ENCODE measurements at regions not wholly inside any gene's neighbourhood (a gene's known extent, or its start where the extent isn't known, plus 50 kb on each side); places are given as distances from the start of the nearest gene placed in this dataset.
"Not testable (repeated sequence)": the region's sequence is repeated elsewhere in the genome, so short reads cannot be mapped to it uniquely, and the experiment has no call there.

DNA sequence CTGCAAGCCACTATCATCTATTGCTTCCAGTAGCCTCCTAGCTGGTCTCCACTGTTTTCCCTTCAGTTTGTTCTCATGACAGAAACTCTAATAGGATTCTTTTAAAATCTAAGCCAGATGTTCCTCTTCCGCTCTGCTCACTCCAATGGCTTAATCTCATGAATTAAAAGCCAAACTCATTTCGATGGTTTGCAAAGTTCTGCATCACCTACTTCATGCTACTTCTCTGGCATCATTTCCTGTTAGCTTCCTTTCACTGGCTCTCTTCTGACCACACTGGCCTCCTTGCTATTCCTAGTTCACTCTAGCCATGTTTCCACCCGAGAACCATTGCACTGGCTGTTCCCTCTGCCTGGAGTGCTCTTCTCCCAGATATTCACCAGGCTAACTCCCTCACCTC lies 102.0 kb upstream of the LSM6 start:
- DNase-seq (ENCODE audit: low read depth in 3 of 3) = no peak

DNA sequence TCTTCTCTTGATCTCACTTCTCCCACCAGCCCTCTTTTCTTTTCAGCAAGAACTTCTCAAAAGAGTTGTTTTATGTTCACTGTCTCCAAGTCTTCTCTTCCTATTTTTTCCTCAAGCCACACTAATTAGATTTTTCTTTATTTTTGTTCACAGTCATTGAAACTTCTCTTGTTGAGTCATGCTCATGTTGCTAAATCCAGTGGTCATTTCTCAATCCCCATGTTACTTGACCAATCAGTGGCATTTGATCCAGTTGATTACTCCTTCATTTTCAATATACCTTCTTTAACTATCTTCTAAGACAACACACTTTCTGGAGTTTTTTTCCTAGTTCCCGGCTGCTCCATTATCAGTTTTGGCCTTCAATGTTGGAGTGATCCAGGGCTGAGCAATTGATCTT lies 103.1 kb upstream of the LSM6 start:
- DNase-seq (ENCODE audit: low read depth in 3 of 3) = no peak

DNA sequence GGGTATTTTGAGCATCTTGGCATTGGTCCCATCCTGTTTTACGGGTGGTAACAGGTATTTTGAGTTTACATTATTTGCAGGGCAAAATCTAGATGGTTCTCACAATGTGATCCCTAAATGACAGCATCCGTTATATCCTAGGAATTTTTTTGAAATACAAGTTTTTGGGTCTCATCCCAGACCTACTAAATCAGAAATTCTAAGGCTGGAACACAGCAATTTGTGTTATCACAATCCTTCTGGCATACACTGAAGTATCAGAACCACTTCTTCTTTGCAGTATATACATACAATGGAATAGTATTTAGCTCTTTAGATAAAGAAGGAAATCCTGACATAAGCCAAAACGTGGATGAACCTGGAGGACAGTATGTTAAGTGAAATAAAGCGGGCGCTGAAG lies 104.1 kb upstream of the LSM6 start:
- DNase-seq (ENCODE audit: low read depth in 3 of 3) = no peak

DNA sequence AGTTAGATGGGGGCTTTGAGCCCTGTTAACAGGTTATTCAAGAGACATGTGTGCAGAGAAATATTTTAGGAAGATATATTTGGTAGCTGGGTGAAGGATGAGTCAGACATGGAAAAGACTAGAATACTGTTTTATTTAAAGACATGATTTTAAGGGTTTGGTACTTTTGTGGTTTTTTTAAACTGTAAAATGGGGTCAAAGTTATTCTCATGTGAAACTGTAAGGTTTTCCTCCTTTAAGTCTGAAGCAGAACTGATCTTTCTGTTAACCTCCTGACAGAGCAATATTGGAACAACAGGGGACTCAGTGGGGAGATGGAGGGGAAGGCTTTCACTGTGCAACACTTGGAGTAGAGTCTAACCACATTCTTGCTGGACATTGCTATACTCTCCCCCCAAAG lies 112.4 kb upstream of the LSM6 start:
- no peak for DNase-seq (ENCODE audit: low read depth in 3 of 3)

DNA sequence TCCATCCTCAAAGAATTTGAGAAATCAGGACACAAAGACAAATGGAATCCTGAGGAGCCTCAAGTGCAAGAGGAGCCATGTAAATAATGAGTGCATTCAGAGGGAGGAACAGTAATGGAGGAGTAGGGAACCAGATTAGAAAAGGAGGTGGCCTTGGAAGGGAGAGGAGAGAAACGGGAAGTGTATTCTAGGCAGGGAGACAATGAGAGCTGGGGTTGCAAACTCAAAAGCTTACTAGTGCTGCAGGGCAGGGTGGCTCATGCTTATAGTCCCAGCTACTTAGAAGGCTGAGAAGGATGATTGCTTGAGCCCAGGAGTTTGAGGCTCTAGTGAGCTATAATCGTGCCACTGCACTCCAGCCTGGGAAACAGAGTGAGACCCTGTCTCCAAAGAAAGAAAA lies 113.2 kb upstream of the LSM6 start:
- DNase-seq (ENCODE audit: low read depth in 3 of 3) = no peak

DNA sequence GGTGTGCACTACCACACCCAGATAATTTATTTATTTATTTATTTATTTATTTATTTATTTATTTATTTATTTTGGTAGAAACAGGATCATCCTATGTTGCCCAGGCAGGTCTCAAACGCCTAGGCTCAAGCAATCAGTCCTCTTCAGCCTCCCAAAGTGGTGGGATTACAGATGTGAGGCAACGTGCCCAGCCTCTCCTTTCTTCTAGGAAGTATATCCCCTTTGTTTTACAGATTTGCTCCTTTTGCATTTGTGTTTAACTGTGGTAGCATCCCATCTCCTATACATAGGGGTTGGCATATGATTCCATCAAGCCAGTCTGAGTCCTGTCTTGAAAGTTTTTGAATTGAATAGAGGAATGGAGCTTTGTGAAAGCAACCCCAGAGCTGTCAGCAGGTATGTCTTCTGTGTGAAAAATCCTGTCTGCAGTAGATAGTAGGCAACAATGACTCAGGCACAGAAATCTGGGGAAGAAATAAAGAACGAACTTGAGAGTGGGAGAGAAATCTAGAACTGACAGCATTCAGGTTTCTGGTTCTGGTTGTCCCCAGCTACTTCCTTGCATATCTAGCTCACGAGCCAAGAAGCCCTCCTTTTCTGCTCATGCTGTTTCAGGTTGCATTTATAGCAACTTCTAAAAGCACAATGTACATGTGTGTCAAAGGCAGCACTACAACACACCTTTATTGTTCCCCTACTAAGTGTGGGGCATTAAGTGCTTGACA lies 113.7 kb upstream of the LSM6 start:
- no peak for DNase-seq (ENCODE audit: low read depth in 3 of 3)

DNA sequence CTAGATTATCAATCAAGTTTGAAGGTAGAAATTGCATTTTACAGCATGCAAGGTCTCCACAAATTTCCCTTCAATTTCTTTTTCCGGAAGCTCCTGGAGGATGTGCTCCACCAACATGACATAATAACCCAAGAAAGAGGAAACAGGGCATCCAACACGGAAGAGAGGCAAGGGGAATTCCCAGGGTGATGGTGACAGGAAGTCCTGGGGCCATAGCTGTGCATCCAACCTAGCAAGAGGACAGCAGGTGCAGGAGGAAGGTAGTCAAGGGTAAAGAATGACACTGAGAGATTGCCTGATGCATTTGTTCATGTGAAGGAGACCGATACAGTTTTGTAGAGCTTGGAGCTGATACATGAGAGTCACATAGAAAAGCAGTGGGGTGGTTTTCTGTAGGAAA lies 115.7 kb upstream of the LSM6 start:
- DNase-seq (ENCODE audit: low read depth in 3 of 3) = no peak

DNA sequence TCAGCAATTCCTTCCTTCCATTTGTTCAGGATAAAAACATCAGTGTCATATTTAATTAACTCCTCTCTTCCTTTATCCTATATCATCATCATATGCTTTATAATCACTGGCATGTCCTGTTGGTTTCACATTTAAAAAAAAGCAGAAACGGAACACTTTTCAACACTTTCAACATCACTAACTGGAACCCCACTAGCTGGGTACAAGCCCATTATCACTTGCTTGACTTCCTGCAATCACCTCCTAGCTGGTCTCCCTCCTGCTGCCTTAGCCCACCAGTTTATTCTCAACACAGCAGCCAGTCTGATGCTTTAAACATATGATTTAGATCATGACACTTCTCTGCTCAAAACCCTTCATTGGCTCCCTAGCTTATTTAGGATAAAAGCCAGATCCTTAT lies 116.4 kb upstream of the LSM6 start:
- DNase-seq (ENCODE audit: low read depth in 3 of 3) = no peak

DNA sequence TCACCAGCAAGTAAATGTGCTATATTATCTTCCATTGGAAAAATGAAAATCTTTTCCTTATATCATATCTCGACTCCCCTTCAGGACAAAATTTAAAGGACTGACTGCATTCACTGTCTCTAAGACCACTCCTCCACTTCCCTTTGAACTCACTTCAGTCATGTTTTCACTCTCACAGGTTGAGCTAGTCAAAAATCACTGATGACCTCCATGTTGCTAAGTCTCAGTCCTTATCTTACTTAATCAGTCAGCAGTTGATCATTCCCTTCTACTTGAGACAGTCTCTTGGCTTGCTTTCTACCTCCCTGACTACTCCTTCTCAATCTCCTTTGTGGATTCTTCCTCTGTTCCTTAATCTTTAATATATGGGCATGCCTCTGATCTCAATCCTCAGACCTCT lies 117.0 kb upstream of the LSM6 start:
- DNase-seq (ENCODE audit: low read depth in 3 of 3) = no peak

DNA sequence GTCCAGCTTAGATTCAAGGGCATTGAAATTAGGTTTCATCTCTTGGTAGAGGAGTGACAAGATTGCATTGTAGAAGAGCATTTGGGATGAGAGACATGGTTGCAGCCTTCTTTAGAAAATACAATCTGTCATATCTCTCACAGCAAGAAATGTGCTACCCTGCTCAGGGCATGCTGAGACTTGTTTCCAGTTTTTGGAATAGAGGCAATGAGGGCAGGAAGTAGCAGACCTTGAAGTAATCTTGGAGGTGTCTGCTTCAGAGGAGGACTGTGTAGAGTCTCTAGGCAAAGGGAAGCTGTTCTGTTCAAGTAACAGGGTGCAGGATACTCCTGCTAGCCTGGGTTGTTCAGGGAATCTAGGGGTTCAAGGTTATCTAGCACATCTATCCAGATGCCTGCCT lies 116.1 kb upstream of the ZNF827 start:
- no peak for DNase-seq (ENCODE audit: low read depth in 3 of 3)

DNA sequence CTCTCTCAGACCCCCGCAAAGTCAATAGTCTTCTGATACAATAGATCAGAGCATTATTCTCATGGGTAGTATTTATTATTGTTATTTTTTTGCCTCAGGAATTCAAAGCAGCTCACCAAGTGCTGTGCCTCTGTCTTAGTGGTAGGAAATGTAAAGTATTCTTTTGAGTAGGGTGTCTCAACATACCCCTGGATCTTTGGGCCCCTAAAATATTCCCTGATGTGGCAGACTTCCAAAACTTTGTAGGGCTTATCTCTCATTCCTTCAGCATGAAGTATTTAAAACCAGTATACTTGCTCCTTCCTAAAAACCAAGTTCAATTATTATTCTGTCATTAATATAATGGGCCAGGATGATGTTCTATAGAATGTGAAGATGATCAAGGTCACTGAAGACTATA lies 115.3 kb upstream of the ZNF827 start:
- DNase-seq (ENCODE audit: low read depth in 3 of 3) = no peak

DNA sequence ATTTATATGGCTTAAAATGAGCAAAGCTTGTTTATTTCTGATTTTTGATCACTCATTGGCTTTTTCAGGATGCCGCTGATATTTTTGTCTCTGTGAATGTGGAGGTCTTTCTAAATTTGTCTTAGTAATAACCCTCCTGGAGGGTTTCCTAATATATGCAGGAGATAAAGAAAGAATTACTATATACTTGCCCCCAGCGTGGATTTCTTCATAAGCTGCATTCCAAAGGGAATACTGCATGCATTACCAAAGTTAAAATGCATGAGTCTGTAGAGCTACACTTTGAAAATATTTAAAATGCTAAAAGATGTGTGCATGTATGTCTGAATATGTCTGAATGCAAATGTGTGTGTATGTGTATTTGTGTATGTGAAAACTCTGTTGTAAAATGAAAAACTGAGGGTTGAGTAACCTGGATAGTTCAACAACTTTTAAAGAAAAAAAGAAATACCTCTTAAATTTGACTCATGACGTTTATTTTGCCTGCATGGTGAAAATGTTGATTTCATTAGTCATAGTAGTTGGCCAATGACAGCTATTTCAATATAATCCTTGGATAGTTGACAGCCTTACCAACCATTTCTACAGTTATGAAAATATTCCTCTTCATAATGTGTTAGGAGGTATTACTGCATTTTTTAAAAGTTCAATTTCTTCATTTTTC lies 113.2 kb upstream of the ZNF827 start:
- no peak for DNase-seq (ENCODE audit: low read depth in 3 of 3)

DNA sequence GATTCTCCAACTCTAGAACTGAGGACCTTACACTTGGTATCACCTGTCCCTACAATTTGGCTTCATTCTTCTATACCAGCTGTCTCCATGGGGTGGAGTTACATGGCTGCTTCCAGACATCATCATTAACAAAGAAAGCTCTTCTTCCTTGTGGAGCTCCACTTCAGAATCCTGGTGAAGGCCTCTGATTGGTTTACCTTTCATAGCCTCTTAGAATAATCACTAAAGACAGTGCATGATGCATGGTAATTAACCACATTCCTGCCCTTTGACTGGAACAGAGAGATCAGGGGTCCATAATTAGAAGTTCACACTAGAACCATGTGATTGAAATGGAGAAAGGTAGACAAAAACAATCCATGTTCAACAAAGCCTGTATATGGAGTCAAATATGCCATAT lies 112.6 kb upstream of the ZNF827 start:
- DNase-seq (ENCODE audit: low read depth in 3 of 3) = no peak

DNA sequence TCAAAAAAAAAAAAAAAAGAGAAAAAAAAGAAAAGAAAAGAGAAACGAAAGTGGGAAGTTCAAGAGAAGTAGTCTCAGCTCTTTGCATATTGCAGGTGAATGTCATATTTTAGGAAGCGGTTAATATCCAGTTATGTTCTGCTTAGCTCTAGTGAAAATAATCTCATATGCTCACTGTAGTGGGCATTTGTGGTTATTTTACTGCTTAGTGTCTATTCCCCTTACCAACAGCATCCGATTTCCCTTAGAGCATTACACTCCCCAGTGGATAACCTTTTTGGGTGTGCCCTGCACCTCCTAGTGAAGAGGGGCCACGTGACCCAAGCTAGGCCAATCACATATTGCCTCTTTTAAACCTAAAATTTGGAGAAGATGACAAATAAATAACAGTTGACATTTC lies 111.2 kb upstream of the ZNF827 start:
- DNase-seq (ENCODE audit: low read depth in 3 of 3) = no peak

DNA sequence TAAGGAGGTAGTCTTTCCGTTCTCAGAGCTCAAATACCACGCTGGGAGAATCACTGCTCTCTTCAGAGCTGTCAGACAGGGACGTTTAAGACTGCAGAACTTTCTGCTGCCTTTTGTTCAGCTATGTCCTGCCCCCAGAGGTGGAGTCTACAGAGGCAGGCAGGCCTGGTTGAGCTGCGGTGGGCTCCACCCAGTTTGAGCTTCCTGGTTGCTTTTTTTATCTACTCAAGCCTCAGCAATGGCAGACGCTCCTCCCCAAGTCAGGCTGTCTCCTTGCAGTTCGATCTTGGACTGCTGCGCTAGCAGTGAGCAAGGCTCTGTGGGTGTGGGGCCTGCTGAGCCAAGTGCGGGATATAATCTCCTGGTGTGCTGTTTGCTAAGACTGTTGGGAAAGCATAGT lies 109.1 kb upstream of the ZNF827 start:
- DNase-seq (ENCODE audit: low read depth in 3 of 3) = not testable (repeated sequence)

DNA sequence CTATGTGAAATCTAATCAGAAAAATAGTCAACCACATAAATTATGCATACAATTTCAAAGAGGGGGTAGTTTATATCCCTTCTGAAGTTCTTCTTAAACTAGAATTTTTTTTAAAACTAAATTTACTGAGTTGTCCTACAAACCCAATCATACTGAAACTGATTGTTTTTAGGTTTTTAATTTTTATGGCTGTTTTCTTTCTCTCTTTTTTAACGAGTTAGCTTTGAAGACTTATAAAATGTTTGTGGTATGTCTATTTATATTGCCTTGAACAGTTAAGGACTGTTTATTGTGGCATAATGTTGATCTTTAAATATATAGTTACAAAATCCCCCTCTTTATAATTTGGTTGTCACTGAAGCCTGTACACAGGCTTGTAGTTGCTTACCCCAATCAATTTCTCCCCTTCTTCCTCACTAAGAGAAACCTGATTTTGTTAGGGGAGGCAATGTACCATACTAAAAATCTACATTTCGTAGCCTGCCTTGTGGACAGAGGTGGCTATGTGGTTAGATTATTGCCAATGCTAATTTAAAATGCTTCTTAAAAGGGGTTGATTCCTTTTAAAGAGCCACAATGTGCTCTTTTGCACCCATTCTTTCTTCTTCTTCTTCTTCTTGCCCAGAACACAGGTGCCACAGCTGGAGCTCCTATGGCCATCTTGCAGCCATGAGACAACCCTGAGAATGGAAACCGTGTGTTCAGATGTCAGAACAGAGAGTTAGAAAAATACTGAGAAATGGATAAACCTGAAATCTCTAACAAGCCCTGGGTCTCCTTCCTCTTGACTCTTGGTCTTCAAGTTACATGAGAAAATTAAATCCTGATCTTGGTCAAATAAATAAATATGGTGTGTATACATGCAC lies 102.7 kb upstream of the ZNF827 start:
- DNase-seq (ENCODE audit: low read depth in 3 of 3) = no peak

DNA sequence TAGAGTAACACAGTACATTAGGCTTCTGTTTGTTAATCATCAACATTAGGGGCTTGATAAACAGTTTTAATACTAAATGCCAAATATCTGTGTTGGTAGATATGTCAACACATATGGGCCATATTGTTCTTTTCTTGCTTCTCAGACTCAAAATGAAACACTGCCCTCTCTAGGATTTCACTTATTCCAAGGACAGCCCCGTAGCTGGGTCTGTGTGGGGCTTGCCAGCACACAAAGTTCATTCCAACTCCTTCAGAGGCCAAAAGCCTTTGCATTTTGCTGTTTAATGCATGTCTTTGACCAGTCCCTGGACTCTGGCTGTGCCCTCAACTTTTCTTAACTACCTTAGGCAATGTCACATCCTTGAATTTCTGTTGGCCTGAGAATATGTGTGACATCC lies 102.0 kb upstream of the ZNF827 start:
- no peak for DNase-seq (ENCODE audit: low read depth in 3 of 3)

DNA sequence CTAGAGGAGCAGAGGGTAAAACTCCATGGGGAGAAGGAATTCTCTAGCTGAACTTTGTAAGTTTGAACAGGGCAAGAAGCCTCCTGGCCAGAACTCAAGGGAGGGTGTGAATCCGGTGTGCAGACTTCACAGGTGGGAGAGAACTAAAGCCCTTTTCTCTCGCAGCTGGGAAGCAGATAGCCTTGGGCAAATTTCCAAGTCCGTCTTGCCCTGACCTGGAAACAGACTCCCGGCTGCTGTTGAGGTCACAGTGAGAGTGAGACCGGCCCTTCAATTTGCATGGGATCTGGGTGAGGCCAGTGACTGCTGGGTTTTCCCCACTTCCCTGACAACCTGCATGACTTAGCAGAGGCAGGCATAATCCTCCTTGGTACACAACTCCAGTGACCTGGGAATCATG lies 94.5 kb upstream of the ZNF827 start:
- no peak for DNase-seq (ENCODE audit: low read depth in 3 of 3)

DNA sequence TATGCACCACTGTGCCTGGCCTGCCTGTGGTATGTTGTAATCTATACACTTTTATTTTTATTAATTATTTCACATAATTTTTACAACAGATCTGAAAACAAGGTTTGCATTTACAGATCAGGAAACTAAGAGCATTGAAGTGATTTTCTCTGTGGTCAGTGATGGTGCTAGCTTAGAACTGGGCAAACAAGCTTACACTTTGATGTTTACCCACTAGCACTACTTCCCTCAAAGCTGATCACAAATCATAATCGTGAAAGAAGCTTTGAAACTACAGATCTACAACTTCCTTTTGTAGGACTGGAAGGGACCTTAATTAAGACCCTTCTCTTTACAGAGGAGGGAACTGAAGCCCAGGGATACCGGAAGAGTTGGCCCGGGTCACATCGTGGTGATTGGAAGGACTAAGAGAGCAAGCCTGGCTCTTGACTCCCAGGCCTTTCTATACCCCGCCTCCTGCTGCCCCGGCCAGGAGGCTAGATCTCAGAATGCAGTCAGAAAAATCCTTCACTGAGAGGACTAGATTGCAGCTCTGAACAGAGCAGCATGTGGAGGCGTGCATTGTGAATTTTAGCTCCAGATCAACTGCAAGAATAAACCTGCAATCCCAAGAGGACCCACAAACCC lies 93.7 kb upstream of the ZNF827 start:
- no peak for DNase-seq (ENCODE audit: low read depth in 3 of 3)

DNA sequence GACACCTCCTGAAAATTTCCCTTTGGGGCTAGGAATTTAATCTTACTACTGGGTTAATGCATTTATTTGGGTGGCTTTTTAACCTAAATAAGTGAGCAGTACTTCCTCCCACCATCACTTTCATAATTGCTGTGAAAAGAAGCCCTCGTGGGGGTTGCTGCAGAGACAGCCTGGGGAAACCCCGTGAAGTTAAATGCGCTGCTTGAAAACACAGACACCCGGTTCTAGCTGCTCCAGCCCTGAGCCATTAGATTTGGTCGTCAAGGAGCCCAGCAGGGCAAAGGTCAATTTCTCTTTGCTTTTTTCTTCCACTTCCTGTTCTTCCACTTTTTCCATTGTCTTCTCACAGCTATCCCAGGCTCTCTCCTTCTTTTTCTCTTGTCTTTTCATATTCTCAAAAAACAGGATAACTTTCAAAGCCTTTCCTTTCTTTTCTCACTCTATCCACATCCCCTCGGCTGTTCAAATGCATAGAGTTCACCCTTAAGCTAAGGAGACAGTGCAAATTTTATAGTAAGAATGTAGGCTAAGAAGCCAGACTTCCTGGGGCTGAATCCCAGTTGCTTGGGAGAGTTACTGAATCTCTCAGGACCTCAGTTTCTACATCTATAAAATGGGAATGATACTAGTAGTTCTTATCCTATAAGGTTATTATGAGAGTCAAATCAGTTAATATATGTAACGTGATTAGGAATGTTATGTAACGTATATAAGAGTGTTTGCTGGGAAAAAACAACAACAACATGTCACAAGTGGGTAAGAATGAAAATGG lies 91.5 kb upstream of the ZNF827 start:
- no peak for DNase-seq (ENCODE audit: low read depth in 3 of 3)

DNA sequence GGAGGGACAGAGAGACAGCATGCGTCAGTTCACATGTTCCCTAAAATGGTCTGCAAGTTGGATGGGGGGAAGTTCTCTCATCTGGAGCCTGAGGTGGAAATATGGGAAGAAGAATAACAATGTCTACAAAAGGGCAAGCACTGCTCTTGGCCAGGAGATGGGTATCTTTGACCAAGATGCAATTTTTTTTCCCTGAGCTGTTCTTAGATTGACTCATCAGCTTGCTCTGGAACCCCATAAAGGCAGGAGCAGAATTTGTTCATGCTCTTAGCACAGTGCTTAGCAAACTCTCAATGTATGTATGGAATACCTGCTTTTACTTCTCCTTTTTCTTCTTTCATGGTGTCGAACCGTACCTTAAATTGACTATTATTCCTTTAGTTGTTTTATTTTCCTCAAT lies 90.5 kb upstream of the ZNF827 start:
- no peak for DNase-seq (ENCODE audit: low read depth in 3 of 3)

DNA sequence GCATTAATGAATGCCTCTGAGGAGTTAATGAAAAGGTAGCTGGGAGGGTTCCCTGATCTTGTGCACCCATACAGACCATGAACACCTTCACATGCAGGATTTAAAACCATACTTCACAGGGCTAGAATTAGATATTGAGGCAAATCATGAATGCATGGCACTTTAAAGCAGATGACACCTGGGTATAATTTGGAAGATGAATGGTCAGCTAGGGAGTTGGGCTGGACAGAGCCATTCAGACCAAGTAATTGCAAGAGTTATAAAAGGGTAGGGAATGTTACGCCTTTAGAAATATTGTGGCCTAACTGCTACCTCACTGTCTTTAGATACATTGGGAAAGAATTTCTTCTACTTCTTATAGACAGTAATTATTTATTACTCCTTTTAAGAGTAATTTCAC lies 89.1 kb upstream of the ZNF827 start:
- no peak for DNase-seq (ENCODE audit: low read depth in 3 of 3)
